Ishikawa (cell line): ENCODE measurements at regions not wholly inside any gene's neighbourhood (a gene's known extent, or its start where the extent isn't known, plus 50 kb on each side); places are given as distances from the start of the nearest gene placed in this dataset.

Experiments
- CEBPB ChIP-seq: IDR thresholded peaks from 2 replicates; pipeline ENCODE4 v1.6.1; 2012
- CREB1 ChIP-seq: IDR thresholded peaks from 2 replicates; pipeline ENCODE4 v1.6.1; 2012; ENCODE audit warnings: low read depth
- EGR1 ChIP-seq: IDR thresholded peaks from 2 replicates; pipeline ENCODE4 v1.6.1; 2012
- EP300 ChIP-seq: IDR thresholded peaks from 2 replicates; pipeline ENCODE4 v1.6.1; 2012; ENCODE audit warnings: borderline replicate concordance
- FOXM1 ChIP-seq: IDR thresholded peaks from 2 replicates; pipeline ENCODE4 v1.6.1; 2012; ENCODE audit warnings: low read depth, borderline replicate concordance
- MAX ChIP-seq: IDR thresholded peaks from 2 replicates; pipeline ENCODE4 v1.6.1; 2012
- NFIC ChIP-seq: IDR thresholded peaks from 2 replicates; pipeline ENCODE4 v1.6.1; 2012
- RAD21 ChIP-seq: IDR thresholded peaks from 2 replicates; pipeline ENCODE4 v1.6.1; 2012; ENCODE audit warnings: low read depth
- REST ChIP-seq: IDR thresholded peaks from 2 replicates; pipeline ENCODE4 v1.6.1; 2012; ENCODE audit warnings: low read depth, mild to moderate bottlenecking
- TAF1 ChIP-seq: IDR thresholded peaks from 2 replicates; pipeline ENCODE4 v1.6.1; 2012; ENCODE audit warnings: low read depth, mild to moderate bottlenecking
- TCF12 ChIP-seq: IDR thresholded peaks from 2 replicates; pipeline ENCODE4 v1.6.1; 2012; ENCODE audit warnings: low read depth
- TEAD4 ChIP-seq: IDR thresholded peaks from 2 replicates; pipeline ENCODE4 v1.6.1; 2012
- USF1 ChIP-seq: IDR thresholded peaks from 2 replicates; pipeline ENCODE4 v1.6.1; 2012
- YY1 ChIP-seq: IDR thresholded peaks from 2 replicates; pipeline ENCODE4 v1.6.1; 2012; ENCODE audit warnings: low read depth
- ZBTB7A ChIP-seq: IDR thresholded peaks from 2 replicates; pipeline ENCODE4 v1.6.1; 2012; ENCODE audit warnings: low read depth

- no peak for TF ChIP-seq RAD21
- no peak for TF ChIP-seq TEAD4
- no peak for TF ChIP-seq ZBTB7A
- TF ChIP-seq CREB1 = no peak
- TF ChIP-seq REST = no peak
- no peak for TF ChIP-seq NFIC
- no peak for TF ChIP-seq USF1
- no peak for TF ChIP-seq TAF1
- no peak for TF ChIP-seq CEBPB
- no peak for TF ChIP-seq YY1
- TF ChIP-seq TCF12 = no peak
- TF ChIP-seq MAX = no peak
- no peak for TF ChIP-seq EP300
- TF ChIP-seq FOXM1 = no peak
- TF ChIP-seq EGR1 = no peak
Measured at GRCh38 chr22:49024775-49025440, 802.8 kb downstream of the BRD1 start.

GRCh38 chr22:49023879-49024774 is 803.5 kb downstream of the BRD1 start:
- no peak for TF ChIP-seq CEBPB

GRCh38 chr22:49023161-49023878 is 804.4 kb downstream of the BRD1 start:
- no peak for TF ChIP-seq EGR1
- no peak for TF ChIP-seq YY1
- TF ChIP-seq TAF1 = no peak
- no peak for TF ChIP-seq CEBPB
- TF ChIP-seq REST = no peak
- no peak for TF ChIP-seq TCF12

- TF ChIP-seq TAF1 = no peak
- no peak for TF ChIP-seq EP300
Measured at GRCh38 chr22:49022816-49023160, 804.9 kb downstream of the BRD1 start.

GRCh38 chr22:49021926-49022815 is 805.5 kb downstream of the BRD1 start:
- no peak for TF ChIP-seq YY1
- no peak for TF ChIP-seq REST
- TF ChIP-seq TAF1 = no peak
- no peak for TF ChIP-seq FOXM1
- TF ChIP-seq MAX = no peak
- no peak for TF ChIP-seq ZBTB7A
- TF ChIP-seq USF1 = no peak
- no peak for TF ChIP-seq EP300
- no peak for TF ChIP-seq CREB1
- no peak for TF ChIP-seq TEAD4
- TF ChIP-seq CEBPB = no peak
- TF ChIP-seq NFIC = no peak
